HepG2 (cell line): ENCODE measurements at regions not wholly inside any gene's neighbourhood (a gene's known extent, or its start where the extent isn't known, plus 50 kb on each side); places are given as distances from the start of the nearest gene placed in this dataset.

ENCODE experiments used
- CTCF ChIP-seq: sonication (generic); formaldehyde crosslinking; IDR thresholded peaks from 2 replicates; pipeline ENCODE4 v1.5.0; 2020; ENCODE audit warnings: mild to moderate bottlenecking, missing genetic modification reagents, moderate library complexity
- FOXM1 ChIP-seq: sonication (generic); formaldehyde crosslinking; IDR thresholded peaks from 2 replicates; pipeline ENCODE4 v1.5.0; 2020; ENCODE audit warnings: missing genetic modification reagents
- POLR2AphosphoS2 ChIP-seq: IDR thresholded peaks from 2 replicates; pipeline ENCODE4 v1.6.1; 2011; ENCODE audit warnings: low read depth, low read length, improper control_type of control experiment
- ZBTB2 ChIP-seq: sonication (generic); formaldehyde crosslinking; IDR thresholded peaks from 2 replicates; pipeline ENCODE4 v1.8.0; 2022; ENCODE audit warnings: low read depth, missing genetic modification reagents
- ZFP91 ChIP-seq: sonication (generic); formaldehyde crosslinking; IDR thresholded peaks from 2 replicates; pipeline ENCODE4 v1.9.0; 2022; ENCODE audit warnings: missing genetic modification reagents, mild to moderate bottlenecking, borderline replicate concordance
- ZNF274 ChIP-seq: sonication (generic); formaldehyde crosslinking; IDR thresholded peaks from 2 replicates; pipeline ENCODE4 v1.5.1; 2020; ENCODE audit warnings: mild to moderate bottlenecking, missing genetic modification reagents

- no peak for TF ChIP-seq FOXM1
- no peak for TF ChIP-seq ZFP91
- TF ChIP-seq ZNF274 (CRISPR knock-in tag) = no peak
- no peak for TF ChIP-seq POLR2AphosphoS2
- no peak for TF ChIP-seq ZBTB2
- no peak for TF ChIP-seq CTCF (CRISPR knock-in tag)
Observed at GRCh38 chr4:52249581-52249980, 198.5 kb downstream of the SPATA18 start.
